ENCODE measurements at regions not wholly inside any gene's neighbourhood (a gene's known extent, or its start where the extent isn't known, plus 50 kb on each side); places are given as distances from the start of the nearest gene placed in this dataset.

- DNase-seq (ENCODE audit: low read depth in 1 of 2, low spot score in 1 of 2) = no peak
Observed at GRCh38 chr5:174159327-174160114, 114.0 kb downstream of the NSG2 start.

- no peak for DNase-seq (ENCODE audit: low read depth in 1 of 2, low spot score in 1 of 2)
Observed at GRCh38 chr5:174165406-174165805, 119.9 kb downstream of the NSG2 start.

- no peak for DNase-seq (ENCODE audit: low read depth in 1 of 2, low spot score in 1 of 2)
Observed at GRCh38 chr5:174166231-174167079, 120.9 kb downstream of the NSG2 start.

DNA sequence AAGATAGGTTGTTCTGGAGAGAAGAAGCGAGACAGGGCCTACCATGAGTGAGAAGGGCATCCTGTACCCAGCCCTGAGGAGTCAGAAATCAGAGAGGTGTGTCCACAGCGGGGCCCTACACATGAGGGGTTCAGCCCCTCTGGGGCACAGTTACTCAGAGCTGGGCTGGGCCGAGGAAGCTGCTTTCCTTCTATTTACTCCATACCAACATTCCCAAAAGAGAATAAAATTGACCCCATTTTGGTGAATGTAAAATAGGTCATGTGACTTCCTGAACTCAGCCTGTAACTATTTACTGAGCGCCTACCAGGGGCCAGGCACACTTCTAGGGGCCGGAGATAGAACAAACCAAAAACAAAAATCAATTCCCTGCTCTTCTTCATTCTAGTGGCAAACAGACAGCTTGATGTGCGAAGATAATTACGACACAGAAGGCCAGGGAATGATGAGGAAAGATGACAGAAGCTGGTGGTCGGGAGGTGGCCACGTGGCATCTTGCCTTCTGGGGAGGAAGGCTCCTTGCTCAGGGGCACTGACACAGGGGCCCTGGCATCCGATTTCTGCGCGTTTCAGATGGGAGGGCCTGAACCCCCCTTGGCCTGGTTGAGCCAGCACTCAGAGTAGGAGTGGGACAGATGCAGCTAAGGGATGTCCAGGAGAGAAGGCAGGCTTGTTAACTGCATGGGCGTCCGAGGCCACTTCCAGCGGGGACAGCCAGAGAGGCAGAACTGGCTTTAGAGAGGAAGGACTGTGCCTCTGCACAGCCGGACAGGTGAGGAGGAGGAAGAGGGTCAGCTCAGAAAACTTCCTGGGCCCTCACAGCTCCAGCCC is 121.8 kb downstream of the NSG2 start:
- no peak for DNase-seq (ENCODE audit: low read depth in 1 of 2, low spot score in 1 of 2)

- DNase-seq (ENCODE audit: low read depth in 1 of 2, low spot score in 1 of 2) = no peak
Observed at GRCh38 chr5:174172152-174172551, 126.6 kb downstream of the NSG2 start.

DNA sequence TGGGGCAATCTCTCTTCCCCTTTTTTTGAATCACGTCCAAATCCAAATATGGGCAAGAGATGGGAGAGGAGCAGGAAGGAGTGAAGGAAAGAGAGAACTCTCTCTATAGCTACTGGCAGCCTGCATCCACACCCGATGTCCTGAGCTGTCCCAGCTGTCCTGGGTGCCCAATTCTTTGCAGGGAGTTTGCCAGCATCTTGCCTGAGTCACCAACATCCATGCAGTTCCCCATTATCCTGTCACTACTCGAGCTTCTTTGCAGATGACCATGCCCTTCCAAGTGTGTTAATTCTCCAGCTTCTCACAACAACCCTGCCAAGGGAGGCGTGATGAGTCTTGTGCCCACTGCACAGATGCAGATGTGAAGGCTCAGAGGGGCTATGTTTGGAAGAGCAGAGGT is 127.1 kb downstream of the NSG2 start:
- DNase-seq (ENCODE audit: low read depth in 1 of 2, low spot score in 1 of 2) = no peak

DNA sequence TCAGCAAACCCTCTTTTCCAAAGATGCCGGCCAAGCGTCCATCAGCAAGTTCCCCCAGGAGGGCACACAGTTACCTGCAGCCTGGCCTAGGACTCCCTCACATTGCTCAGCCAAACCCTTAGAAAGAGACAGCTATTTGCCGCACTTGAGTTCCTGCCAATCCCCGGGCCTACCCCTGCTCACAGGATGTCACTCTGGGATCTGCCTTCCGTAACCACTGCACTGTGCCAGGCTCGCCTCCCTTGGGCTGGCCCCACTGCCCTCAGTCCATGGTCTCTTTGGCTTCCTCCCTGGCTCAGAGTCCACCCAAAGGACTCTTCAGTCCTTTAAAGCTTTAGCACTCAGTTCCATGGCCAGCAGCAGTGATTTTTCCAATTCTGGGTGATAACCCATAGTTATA is 128.3 kb downstream of the NSG2 start:
- DNase-seq (ENCODE audit: low read depth in 1 of 2, low spot score in 1 of 2) = no peak

- DNase-seq (ENCODE audit: low read depth in 1 of 2, low spot score in 1 of 2) = no peak
Observed at GRCh38 chr5:174175716-174176268, 130.3 kb downstream of the NSG2 start.

DNA sequence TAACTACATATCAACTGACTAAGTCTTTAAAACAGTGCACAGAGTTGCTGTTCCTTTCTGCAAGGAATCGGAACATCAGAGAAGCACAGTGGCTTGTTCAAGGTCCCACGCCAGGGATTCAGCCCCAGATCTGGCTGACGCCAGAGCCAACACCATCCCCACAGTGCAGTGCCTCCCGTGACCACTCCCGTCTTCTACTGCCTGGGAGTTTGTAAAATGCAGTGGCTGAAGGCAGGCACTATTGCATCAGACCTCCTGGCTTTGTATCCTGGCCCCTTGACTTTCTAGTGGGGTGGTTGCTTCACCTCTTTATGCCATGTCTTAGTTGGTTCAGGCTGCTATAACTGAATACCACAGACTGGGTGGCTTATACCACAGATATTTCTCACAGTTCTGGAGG is 131.0 kb downstream of the NSG2 start:
- no peak for DNase-seq (ENCODE audit: low read depth in 1 of 2, low spot score in 1 of 2)

DNA sequence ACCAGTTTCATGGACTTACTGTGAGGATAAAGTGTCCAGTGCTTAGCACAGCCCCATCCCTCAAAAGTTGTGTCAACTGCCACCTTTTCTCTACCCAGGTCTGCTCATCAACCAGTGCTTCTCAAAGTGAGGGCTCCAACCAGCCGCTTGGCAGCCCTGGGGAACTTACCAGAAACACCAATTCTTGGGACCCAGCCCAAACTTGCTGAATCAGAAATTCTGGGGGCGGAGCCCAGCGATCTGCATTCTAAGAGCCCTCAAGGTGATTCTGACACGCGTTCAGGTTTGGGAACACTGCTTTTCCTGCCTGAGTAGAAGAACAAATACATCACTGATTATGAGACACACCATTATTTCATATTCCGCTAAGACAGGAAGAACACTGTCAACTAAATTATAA is 132.0 kb downstream of the NSG2 start:
- no peak for DNase-seq (ENCODE audit: low read depth in 1 of 2, low spot score in 1 of 2)

- DNase-seq (ENCODE audit: low read depth in 1 of 2, low spot score in 1 of 2) = no peak
Observed at GRCh38 chr5:174177976-174178605, 132.6 kb downstream of the NSG2 start.

DNA sequence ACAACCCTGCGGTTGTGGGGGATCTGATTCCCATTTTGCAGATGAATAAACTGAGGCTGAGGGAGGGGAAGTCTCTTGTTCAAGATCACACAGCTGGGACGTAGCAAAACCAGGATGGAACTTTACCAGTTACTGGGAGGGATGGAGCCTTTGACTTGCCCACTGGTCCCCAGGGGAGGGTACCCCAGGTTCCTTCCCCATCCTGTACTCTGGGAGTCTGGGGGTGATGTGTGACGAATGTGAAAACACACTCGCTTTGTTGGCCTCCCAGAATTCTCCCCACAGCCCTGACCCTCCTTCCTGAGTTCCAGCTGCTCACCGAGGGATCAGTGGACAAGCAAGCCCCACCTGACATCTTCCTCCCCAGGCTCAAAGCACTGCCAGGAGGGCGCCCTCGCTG is 135.1 kb downstream of the NSG2 start:
- no peak for DNase-seq (ENCODE audit: low read depth in 1 of 2, low spot score in 1 of 2)

GRCh38 chr5:174182111-174182510 is 136.6 kb downstream of the NSG2 start:
- no peak for DNase-seq (ENCODE audit: low read depth in 1 of 2, low spot score in 1 of 2)

DNA sequence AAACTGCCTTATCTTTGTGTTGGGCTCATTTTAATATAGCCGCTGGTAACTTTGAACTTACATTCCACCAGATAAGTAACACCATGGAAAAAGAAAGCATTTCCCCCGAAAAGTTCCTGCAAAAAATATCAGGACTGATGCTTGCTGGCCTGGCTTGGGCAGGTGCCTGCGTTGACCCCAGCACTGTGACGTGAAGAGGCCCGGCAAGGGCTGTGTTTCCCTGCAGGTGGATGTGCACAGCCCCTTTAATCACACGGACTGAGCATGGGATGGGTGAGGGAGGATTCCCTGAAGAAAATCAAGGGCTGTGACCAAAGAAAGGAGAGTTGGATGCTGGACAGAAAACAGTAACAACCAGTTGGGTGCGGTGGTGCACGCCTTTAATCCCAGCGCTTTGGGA is 138.2 kb downstream of the NSG2 start:
- DNase-seq (ENCODE audit: low read depth in 1 of 2, low spot score in 1 of 2) = no peak

DNA sequence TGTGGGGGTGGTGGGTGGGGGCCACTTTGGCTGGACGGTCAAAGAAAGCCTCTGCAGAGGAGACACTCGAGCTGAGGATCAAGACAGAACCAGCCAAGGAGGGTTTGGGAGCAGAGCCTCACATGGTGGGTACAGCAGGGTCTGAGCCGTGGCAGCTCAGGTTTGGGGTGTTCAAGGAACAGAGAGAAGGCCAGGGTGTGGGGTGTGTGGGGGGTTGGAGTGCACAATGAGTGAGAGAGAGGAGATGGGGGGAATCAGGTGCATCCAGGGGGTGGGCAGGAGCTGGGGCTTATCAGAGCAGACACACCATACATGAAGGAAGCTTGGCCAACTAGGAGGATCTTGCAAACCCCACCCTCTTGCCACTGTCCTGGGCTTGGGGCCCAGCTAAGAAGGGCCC is 140.0 kb downstream of the NSG2 start:
- DNase-seq (ENCODE audit: low read depth in 1 of 2, low spot score in 1 of 2) = no peak

- DNase-seq (ENCODE audit: low read depth in 1 of 2, low spot score in 1 of 2) = no peak
Observed at GRCh38 chr5:174186096-174186695, 140.7 kb downstream of the NSG2 start.

- no peak for DNase-seq (ENCODE audit: low read depth in 1 of 2, low spot score in 1 of 2)
Observed at GRCh38 chr5:174187001-174187400, 141.5 kb downstream of the NSG2 start.

- DNase-seq (ENCODE audit: low read depth in 1 of 2, low spot score in 1 of 2) = no peak
Observed at GRCh38 chr5:174187481-174187880, 142.0 kb downstream of the NSG2 start.

DNA sequence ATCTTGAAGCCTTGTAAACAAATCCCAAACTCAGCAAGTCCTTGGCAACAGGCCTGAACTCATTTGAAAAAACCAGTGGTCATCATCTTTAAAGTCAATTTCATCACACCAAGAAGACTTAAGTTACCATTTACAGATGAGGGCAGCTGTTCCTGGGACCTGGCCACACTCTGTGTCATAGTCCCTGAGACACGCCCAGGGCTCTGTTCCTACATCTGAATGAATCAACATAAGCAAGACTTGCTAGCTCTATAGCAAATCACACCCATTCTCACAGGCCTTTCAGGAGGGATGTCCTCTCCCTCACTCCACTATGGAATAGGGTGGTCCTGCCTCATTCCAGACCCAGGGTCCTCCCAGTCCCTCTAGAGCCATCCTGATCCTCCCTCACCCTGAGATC is 142.8 kb downstream of the NSG2 start:
- DNase-seq (ENCODE audit: low read depth in 1 of 2, low spot score in 1 of 2) = no peak
